Gastroesophageal sphincter (tissue), 3 donors: ENCODE measurements at regions not wholly inside any gene's neighbourhood (a gene's known extent, or its start where the extent isn't known, plus 50 kb on each side); places are given as distances from the start of the nearest gene placed in this dataset.
"Not testable (repeated sequence)": the region's sequence is repeated elsewhere in the genome, so short reads cannot be mapped to it uniquely, and the experiment has no call there.

ENCODE experiments used
- EP300 ChIP-seq: sonication (generic); formaldehyde crosslinking; IDR thresholded peaks from one replicate; pipeline ENCODE4 v1.6.1; 2017; ENCODE audit warnings: antibody characterized with exemption, mild to moderate bottlenecking
- POLR2A ChIP-seq, 2 donors: fragments of 450-650 bp; IDR thresholded peaks; one replicate each; pipeline ENCODE4 v1.6.1; 2017; ENCODE audit warnings: antibody characterized with exemption in 2 of 2, mild to moderate bottlenecking in 2 of 2, moderate library complexity in 1 of 2
- POLR2AphosphoS5 ChIP-seq: sonication (generic); formaldehyde crosslinking; IDR thresholded peaks from one replicate; pipeline ENCODE4 v1.6.1; 2017; ENCODE audit warnings: antibody characterized with exemption
- TF ChIP-seq, protein P1 (sequence below), 4 experiments: fragments of 200-600 bp in 2 of 4; fragments of 450-650 bp in 2 of 4; sonication (generic) in 1 of 4; IDR thresholded peaks; one replicate each; pipeline ENCODE4 v1.5.1; 2017 to 2019; ENCODE audit warnings: antibody characterized with exemption in 4 of 4, mild to moderate bottlenecking in 2 of 4, moderate library complexity in 2 of 4

DNA sequence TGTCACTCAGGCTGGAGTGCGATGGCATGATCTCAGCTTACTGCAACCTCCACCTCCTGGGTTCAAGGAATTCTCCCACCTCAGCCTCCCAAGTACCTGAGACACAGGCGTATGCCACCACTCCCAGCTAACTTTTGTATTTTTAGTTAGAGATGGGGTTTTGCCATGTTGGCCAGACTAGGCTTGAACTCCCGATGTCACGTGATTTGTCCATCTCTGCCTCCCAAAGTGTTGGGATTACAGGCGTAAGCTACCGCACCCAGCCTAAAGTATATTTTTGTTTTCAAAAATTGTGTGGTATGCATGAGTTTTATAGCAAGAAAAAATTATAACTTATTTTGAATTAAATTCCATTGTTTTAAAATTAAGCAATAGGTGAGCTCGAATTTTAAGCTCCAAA, 188.0 kb downstream of the CCT8L2 start:
- TF ChIP-seq, protein P1, sequence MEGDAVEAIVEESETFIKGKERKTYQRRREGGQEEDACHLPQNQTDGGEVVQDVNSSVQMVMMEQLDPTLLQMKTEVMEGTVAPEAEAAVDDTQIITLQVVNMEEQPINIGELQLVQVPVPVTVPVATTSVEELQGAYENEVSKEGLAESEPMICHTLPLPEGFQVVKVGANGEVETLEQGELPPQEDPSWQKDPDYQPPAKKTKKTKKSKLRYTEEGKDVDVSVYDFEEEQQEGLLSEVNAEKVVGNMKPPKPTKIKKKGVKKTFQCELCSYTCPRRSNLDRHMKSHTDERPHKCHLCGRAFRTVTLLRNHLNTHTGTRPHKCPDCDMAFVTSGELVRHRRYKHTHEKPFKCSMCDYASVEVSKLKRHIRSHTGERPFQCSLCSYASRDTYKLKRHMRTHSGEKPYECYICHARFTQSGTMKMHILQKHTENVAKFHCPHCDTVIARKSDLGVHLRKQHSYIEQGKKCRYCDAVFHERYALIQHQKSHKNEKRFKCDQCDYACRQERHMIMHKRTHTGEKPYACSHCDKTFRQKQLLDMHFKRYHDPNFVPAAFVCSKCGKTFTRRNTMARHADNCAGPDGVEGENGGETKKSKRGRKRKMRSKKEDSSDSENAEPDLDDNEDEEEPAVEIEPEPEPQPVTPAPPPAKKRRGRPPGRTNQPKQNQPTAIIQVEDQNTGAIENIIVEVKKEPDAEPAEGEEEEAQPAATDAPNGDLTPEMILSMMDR (IDR thresholded peaks at IDR 0.05) = not testable (repeated sequence)
- not testable (repeated sequence) for TF ChIP-seq POLR2A (IDR thresholded peaks at IDR 0.05); EP300; POLR2AphosphoS5
